ENCODE measurements at regions not wholly inside any gene's neighbourhood (a gene's known extent, or its start where the extent isn't known, plus 50 kb on each side); places are given as distances from the start of the nearest gene placed in this dataset.

DNA sequence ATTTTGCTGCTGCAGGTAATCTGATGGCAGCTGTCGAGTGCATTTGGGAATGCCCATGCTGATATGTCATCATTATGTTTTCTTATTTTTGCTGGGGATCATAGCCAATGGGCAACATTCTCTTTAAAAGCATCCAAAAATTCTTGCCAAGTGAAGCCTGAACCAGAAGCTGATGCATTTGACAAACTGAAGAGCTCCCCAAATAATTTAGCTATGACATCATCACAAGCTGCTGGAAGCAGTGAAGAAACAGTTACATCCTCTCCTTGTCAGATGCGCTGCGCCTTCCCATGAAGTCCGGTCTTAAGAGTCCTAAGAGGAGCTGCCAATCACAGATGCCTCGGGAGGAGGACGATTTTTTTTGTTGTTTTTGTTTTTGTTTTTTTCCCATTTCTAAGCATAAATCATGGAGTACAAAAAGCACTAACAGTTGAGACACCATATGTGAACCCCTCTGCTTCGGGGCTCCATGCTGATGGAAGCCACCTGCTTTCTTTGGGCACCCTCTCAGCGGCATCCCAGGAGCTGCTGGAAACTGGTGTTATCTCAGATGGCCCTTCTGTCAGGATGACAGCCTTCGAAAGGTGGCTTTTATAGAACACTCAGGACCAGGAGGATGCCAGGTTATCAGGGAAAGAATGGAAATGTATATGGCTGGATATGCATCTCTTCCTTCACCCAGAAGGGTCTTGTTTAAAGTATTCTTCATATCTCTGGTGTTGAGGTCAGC, 56.1 kb upstream of the FOXQ1 start:
- TF ChIP-seq, protein P1, sequence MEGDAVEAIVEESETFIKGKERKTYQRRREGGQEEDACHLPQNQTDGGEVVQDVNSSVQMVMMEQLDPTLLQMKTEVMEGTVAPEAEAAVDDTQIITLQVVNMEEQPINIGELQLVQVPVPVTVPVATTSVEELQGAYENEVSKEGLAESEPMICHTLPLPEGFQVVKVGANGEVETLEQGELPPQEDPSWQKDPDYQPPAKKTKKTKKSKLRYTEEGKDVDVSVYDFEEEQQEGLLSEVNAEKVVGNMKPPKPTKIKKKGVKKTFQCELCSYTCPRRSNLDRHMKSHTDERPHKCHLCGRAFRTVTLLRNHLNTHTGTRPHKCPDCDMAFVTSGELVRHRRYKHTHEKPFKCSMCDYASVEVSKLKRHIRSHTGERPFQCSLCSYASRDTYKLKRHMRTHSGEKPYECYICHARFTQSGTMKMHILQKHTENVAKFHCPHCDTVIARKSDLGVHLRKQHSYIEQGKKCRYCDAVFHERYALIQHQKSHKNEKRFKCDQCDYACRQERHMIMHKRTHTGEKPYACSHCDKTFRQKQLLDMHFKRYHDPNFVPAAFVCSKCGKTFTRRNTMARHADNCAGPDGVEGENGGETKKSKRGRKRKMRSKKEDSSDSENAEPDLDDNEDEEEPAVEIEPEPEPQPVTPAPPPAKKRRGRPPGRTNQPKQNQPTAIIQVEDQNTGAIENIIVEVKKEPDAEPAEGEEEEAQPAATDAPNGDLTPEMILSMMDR (IDR thresholded peaks at IDR 0.05; ENCODE audit: borderline replicate concordance, extremely low read depth, low read length, poor library complexity, severe bottlenecking): no peak
- TF ChIP-seq EZH2 (IDR thresholded peaks at IDR 0.05; ENCODE audit: borderline replicate concordance, low read depth, low read length, severe bottlenecking): no peak

Measured in DND-41 (cell line).